HepG2 (cell line): ENCODE measurements at regions not wholly inside any gene's neighbourhood (a gene's known extent, or its start where the extent isn't known, plus 50 kb on each side); places are given as distances from the start of the nearest gene placed in this dataset.

Source experiments
- ATRX ChIP-seq: sonication (generic); formaldehyde crosslinking; IDR thresholded peaks from 2 replicates; pipeline ENCODE4 v1.4.0; 2020; ENCODE audit warnings: missing genetic modification reagents, borderline replicate concordance
- GATAD2A ChIP-seq: IDR thresholded peaks from 2 replicates; pipeline ENCODE4 v1.6.1; 2016
- KLF16 ChIP-seq, 2 experiments: sonication (generic) in 1 of 2; formaldehyde crosslinking in 1 of 2; IDR thresholded peaks; 2 replicates each; pipeline versions ENCODE4 v1.6.1 to v1.8.0; 2016 to 2023; ENCODE audit warnings: missing genetic modification reagents in 2 of 2, missing compliant biosample characterization in 1 of 2
- NFE2L1 ChIP-seq: sonication (generic); formaldehyde crosslinking; IDR thresholded peaks from 2 replicates; pipeline ENCODE4 v1.4.0; 2020; ENCODE audit warnings: missing genetic modification reagents, mild to moderate bottlenecking, borderline replicate concordance
- TCF12 ChIP-seq, 2 experiments: fragments of 450-650 bp in 1 of 2; sonication (generic) in 1 of 2; formaldehyde crosslinking in 1 of 2; IDR thresholded peaks; 2 replicates each; pipeline versions ENCODE4 v1.6.1 to v1.8.0; 2017 to 2022; ENCODE audit warnings: antibody characterized with exemption in 1 of 2, mild to moderate bottlenecking in 1 of 2, missing genetic modification reagents in 1 of 2, moderate library complexity in 1 of 2
- ZFP1 ChIP-seq: IDR thresholded peaks from 2 replicates; pipeline ENCODE4 v1.6.1; 2016
- ZNF143 ChIP-seq: sonication (generic); formaldehyde crosslinking; IDR thresholded peaks from 2 replicates; pipeline ENCODE4 v1.4.0; 2020; ENCODE audit warnings: missing genetic modification reagents
- TF ChIP-seq, protein P1 (sequence below), 2 experiments: sonication (generic) in 1 of 2; formaldehyde crosslinking in 1 of 2; IDR thresholded peaks; 2 replicates each; pipeline versions ENCODE4 v1.4.0 to v1.6.1; 2018 to 2020; ENCODE audit warnings: missing genetic modification reagents in 2 of 2, borderline replicate concordance in 1 of 2, low read depth in 1 of 2, mild to moderate bottlenecking in 1 of 2, missing biosample characterization in 1 of 2

DNA sequence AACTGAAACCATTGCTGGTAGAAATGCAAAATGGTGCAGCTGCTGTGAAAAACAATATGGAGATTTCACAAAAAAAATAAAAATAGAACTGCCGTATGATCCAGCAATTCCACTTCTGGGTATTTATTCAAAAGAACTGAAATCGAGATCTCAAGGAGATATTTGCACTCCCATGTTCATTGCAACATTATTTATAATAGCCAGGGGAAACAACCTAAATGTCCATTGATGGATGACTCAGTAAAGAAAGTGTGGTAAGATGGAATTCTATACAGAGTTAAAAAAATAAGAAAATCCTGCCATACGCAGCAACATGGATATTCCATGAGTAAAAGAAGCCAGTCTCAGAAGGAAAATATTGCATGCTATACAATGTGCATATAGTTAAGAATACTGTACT is 290.6 kb upstream of the GHITM start:
- TF ChIP-seq ZNF143 (CRISPR knock-in tag) (no peak), GATAD2A (CRISPR knock-in tag) (no peak), TCF12 (IDR thresholded peaks at IDR 0.05) (no peak), TCF12 (CRISPR knock-in tag; IDR thresholded peaks at IDR 0.05) (no peak), NFE2L1 (CRISPR knock-in tag) (no peak), ATRX (CRISPR knock-in tag) (no peak), ZFP1 (no peak), KLF16 (CRISPR knock-in tag; IDR thresholded peaks at IDR 0.05) (no peak)
- TF ChIP-seq, protein P1, sequence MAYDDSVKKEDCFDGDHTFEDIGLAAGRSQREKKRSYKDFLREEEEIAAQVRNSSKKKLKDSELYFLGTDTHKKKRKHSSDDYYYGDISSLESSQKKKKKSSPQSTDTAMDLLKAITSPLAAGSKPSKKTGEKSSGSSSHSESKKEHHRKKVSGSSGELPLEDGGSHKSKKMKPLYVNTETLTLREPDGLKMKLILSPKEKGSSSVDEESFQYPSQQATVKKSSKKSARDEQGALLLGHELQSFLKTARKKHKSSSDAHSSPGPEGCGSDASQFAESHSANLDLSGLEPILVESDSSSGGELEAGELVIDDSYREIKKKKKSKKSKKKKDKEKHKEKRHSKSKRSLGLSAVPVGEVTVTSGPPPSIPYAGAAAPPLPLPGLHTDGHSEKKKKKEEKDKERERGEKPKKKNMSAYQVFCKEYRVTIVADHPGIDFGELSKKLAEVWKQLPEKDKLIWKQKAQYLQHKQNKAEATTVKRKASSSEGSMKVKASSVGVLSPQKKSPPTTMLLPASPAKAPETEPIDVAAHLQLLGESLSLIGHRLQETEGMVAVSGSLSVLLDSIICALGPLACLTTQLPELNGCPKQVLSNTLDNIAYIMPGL (CRISPR knock-in tag; IDR thresholded peaks at IDR 0.05; ENCODE audit: borderline replicate concordance in 1 of 2, low read depth in 1 of 2) = no peak
